DMS 273 (cell line): ENCODE measurements at regions not wholly inside any gene's neighbourhood (a gene's known extent, or its start where the extent isn't known, plus 50 kb on each side); places are given as distances from the start of the nearest gene placed in this dataset.

Experiments
- DNase-seq: peaks from one replicate; lab custom pipeline; 2025; ENCODE audit not compliant: unreplicated experiment; lab: John Stamatoyannopoulos, UW

DNA sequence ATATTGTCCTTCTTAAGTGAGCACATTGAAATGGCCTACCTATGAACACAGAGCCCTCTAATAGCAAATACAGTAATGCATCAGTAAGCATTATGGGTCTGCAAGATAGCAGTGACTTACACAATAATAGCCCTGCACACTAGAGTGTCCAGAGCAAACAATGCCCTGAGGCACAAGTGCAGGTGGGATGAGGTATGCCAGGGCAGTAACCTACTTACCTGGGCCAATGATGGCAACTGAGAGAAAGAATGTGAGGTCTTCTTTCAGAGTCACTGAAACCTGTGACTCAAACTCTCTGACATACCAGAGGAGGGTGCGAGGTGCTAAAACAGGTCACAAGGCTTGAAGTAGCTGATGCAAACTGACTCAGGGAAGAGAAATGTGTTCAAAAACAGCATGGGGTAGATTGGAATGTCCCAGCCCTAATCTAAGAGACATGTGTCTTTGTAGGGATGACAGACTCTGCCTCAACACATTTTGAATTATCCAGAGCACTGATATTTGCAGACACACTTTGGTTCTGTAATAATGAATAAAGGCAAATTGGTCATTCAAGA lies 168.5 kb upstream of the RUNX1 start:
- no peak for DNase-seq

DNA sequence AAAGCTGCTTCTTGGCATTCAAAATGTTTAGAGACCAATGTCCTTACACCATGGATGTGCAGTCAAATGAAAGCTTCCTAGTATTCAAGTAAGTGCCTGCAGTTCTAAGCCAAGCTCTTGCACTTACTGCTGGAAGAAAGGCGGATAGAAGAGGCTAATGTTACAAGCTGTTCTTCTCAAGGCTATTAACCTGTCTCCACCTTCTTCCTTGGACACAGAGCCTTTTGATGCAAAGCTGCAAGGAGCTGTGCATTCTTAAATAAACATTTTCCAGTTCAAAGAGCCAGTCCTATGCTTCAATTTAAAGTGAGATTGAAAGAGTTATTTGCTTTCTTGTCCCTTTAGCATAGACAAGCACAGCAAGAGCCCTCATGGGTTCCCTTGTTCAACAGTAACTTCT lies 167.9 kb upstream of the RUNX1 start:
- no peak for DNase-seq

DNA sequence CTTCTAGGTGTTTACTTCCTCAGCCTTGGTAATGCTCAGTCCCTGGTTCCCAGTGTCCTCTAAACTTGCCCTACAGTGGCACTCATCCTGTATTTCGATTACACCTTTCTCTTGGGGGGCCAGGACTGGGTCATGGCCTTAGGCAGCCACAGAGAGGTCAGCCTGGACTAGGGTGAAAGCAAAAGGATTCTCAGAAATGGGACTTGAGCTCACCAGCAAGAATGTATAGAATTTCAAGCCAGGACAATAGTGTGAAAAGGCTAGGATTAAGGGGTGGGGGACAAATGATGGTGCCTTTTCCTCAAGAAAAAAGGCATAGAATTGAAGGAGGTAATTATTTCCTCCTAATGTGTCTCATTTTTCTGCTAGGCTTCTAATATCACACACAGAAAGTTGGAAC lies 166.8 kb upstream of the RUNX1 start:
- DNase-seq, result no peak

DNA sequence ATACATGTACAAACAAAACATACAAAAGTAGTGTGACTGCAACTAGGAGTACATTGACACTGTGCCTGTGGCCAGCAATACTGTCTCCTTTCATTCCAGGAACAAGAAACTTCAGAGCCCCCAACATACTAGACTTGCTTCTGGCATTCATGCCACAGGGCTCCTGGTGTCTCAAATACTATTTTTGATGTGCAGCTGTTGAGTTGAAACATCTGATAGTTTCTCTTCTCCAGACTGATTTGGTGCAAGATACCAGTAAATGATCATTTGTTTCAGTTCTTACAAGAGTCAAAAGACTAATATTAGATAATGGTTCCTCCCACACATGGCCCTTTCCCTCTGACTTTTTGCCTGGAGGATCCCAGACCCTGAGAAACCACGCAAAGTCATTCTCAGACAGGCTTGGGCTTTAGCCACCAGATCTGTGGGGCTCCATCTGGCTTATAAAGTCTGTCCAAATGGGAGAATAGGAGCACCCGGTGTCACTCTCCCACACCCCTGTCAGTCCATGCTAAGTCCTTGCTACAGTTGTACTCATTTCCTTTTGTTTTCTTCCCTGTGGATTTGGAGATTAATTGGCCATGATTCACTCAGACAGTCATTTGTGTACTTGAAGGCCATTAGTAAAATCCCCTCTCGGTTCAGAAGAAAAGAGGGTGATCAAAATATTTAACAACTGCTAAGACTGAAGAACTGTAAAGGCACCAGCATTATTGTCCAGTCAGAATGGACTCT lies 163.5 kb upstream of the RUNX1 start:
- DNase-seq, result peak; percentile 32

DNA sequence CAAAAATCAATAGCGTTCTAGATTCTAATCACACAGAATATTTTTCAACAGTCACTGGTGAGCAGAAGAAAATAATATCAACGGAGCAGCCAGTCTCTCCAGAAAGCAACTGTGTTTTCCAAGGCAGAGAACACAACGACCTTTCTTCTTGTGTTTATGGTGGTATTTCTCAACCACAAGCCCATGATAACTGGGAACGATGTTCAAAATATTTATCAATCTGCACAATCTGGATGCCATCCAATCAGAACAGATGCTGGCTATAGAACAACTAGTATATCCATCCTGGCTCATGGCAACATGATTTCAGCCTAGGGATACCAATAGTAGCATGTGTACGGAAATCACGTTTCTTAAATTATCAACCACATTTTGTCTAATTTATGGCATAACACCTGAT lies 162.7 kb upstream of the RUNX1 start:
- peak; percentile 58 for DNase-seq

DNA sequence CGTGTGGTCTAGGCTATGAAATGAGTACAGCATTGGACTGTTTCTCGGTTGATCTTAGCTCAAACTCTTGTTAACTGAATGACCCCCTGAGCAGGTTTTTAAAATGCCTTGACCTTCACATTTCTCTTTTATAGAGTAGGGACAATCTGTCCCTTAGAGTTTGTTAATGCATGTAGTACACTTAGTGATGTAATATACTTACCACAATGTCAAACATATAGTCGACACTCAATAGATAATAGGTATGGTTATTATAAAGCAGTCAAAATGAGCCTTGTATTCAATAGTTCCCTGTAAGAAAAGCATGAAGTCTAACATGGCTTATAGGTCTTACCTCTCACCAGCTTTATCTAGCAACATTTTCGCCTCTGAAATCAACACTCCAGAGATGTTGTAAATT lies 161.0 kb upstream of the RUNX1 start:
- no peak for DNase-seq

DNA sequence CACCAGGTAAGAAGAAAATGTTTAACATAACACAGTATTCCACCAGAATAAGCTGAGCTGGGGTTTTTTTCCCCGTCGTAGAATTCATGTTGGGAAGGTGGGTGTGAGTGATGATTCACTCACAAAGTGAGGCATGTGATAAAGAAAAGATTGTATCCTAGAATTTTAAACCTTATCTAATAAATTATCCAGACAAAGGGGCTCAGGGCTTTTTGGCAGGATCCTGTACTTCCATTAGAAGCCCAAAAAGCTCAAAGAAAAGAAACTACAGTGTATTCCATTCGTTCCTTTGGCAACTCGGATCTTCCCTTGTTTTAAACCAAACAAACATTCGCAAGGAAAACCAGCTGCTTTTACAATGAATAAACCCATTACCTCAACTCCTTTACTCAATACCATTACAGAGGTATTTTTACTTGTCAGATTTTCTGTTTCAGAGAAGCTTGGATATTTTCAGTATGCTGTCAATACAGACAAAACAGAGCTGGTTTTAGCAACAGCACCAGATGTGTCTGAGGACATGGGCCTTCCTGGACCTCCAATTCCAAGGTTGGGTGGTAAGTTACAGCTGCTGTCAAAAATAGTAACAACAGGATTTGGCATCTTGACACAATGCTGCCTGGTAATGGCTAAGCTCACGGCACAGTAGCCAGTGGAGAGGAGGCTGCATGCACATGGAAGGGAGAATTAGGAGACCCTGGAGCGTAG lies 159.9 kb upstream of the RUNX1 start:
- DNase-seq, result no peak

DNA sequence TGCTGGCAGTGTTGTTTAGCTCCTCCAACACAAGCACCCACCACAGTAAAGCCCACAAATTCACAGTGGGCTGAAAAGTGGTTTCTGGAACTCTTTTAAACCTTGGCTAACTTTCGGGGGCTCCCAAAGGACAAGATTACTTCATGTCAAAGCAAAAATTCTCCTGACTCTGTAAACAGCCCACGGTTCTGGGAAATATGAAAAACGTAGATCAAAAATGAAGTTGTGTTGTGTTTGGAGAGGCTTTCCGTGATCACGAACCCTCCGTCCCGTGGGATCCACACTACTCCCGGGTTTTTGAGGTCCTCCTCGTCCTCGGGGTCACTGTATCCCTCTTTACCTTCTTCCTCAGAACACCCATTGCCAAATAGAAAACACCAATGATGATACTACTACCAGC lies 159.0 kb upstream of the RUNX1 start:
- no peak for DNase-seq

DNA sequence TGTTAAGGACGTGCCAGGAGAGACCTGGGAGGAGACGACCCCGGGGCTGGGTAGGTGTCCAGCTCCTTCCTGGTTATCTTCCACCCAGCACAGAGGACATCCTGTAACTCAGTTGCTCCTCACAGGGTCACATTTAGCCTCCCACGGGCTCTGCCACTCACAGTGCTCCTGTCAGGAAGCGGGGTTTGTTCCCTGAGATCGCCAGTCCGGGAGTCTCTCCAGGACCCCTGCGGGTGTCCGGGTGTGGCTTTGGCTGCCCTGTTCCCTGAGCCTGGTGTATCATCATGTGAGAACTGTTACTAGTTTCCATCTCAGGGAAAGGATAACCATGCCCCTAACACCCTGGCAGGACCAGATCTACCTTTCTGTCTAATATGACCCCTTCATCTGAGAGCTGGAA lies 158.2 kb upstream of the RUNX1 start:
- no peak for DNase-seq

DNA sequence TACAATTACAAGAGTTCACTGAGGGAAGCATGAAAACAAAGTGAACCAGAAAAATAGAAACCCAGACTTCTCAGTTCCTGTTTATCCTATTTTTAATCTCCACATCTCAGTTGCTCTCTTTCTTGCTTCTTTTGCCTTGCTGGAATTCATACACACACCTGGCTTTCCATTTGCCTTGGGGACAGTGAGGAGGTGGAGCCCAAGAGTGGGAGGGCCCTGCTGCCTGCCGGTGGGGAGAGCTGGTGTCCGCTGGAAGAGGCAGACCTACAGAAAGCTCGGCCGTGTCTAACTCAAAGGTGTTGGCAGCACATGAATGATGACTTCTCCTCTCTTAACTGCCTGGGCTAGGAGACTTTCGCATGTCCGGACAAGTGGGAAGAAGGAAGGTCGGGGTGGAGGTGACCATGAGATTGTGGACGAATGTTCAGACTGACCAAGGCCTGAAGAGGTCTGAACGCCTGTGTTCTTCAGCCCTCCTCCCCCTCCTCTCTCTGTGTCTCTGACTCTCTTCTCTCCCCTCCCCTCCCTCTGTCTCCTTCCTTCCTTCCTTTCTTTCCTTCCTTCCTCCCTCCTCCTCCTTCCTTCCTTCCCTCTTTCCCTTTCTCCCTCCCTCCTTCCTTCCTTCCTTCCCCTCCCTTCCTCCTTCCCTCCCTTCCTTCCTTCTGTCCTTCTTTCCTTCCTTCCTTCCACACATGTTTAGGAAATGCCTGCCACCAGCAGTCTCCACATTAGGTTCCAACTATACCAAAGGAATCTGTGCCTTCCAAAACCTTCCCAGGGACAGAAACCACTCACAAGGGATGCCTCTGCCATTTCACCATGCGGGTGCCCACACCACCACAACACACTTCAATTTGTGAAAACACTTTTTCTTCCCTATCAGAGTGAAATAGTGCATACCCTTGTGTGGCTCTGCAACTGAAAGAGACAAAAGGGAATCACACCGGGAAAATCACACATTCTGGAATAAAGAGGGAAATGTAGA lies 157.3 kb upstream of the RUNX1 start:
- DNase-seq, result peak; percentile 9

DNA sequence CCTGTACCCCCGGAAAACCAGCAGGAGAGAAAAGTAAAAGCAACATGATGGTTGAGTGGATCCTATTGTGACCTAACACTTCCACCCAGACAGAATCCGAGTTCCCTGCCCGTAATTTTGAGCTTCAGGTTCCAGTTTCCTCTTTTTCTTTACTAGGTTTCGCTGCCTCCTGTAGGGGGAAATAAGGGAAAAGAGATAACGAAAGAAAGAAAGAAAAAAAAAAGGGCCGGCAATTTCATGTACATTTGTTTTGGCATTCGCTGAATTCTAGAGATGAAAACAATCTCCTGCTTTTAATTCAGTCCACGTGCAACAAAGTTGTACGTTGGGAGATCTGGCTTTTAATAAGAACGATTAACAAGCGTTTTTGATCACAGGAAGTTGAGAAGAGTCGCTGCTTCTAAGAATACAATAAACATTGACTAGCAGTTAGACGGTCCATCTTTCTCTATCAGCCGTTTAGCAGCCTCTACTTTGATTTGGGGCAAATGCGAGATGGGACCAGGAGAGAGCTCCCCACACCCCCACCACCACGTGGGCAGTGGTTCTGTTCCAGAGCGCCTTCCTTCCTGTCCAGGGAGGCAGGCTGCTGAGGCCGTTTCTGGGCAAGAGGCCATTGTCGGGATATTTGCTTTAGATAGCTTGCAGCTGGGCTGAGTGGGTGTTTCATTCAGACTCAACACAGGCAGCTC lies 155.9 kb upstream of the RUNX1 start:
- DNase-seq, result peak; percentile 53

DNA sequence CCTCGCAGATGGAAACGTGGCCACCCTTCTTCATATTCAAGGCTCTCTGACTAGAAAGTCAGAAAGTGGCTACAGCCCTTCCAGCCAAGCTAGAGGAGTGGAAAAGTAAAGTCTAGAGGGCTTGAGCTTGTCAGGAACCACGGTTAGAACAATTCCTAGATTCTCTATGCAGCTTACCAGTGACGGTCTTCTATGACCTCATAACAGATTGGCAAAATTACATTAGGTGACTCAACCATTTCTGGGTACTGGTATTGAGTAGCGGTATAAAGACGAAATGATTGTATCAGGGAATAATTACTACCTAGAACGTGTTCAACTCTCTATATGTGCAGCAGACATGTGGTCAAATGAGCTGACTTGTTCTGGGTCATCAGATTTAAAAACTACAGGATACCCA lies 155.0 kb upstream of the RUNX1 start:
- DNase-seq, result no peak

DNA sequence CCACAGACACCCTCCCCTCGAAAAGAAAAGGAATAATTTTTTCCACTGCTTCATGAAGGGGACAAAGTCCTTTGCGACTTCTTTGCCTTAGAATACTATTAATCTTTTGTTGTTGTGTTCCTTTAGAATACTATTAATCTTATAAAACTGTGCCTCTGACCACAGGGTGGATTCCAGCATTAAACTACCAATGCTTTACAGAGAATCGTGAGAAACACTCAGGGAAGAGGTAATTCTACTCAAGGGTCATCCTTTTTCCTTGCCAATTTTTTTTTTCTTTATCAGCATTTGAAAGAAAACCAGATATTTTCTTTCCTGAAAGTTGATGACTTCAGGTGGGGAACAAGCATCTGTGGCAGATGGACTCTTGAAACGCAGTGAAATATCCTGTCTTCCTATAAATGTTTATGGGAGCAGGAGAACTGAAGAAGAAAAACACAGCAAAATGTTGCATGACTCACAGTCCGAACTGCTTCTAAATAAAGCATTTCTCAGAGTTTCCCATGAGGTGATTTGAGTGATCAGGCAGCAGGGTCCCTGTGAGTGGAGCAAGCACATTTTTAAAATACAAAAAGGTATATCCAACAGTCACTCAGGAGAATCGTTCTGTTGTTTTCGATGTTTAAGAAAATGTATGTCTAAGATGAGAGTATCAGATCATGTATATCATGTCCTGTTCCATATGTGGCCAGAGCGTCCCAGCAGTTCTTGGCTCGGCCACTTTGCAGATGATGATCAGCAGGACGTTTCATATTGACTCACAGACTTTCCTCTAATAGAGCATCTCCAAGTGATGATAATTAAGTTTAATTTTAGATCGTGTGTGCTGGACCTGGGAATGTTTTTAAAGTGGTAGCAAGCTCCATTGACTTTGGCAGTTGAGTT lies 154.2 kb upstream of the RUNX1 start:
- DNase-seq, result peak; percentile 8

DNA sequence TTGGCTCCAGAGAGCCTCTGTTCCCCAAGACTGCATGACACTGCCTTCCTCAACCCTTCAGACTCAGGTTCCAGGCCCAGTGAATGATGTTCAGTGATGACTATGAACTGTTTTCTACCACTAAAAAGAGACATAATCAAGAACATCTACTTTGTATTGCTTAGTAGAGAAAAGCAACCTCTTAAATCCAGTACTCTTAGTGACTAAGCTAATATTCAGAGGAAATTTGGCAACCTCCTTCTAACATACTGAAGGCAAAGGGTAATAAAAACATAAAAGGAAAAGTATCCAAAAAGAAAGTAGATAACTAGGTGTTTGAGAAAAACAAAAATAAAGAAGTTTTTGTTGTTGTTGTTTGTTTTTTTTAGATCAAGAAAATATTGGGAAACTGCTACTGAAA lies 153.3 kb upstream of the RUNX1 start:
- no peak for DNase-seq

DNA sequence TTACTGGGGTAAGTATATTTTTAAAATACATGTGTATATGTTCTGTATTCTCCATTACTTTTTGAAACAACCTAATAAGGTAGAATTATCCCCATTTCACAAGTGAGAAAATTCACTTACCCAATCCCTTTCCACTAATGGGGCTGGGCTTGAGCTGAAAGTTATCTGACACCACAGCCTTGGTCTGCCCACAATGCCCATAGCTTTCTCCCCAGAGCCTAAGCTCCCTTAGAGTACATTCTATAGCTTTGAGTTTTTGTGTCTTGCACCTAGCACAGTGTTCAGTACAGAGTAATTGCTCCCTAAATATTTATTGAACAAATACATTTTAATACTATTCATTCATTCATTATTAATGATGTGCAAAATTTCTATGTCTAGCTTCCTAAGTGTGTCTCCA lies 152.7 kb upstream of the RUNX1 start:
- no peak for DNase-seq

DNA sequence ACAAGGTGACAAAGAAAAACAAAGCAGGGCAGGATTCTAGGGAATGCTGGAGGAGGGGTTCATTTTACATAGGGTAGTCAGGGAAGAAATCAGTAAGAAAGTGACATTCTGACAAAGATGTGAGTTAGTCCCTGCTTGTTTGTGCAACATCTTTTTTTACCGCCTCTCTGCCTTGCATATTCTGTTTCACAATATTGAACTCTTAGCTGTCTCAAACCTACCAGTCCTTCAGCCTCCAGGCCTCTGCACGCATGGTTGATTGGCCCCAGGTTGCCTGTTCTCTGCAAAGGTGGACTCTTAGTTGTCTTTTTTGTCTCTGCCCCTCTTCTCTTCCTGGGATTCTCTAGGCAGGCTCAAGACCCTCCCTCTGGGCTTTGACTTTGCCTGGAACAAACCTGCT lies 152.2 kb upstream of the RUNX1 start:
- DNase-seq, result no peak

DNA sequence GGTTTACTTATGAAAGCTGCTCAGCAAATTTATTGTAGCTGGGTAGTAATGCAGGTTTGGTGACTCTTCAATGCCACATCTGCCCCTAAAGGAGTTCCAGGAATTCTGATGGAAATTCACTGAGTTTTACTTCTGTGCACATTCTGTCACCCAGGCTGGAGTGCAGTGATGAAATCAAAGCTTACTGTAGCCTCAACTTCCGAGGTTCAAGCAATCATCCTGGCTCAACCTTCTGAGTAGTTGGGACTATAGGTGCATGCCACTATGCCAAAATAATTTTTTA lies 150.6 kb upstream of the RUNX1 start:
- DNase-seq, result no peak

DNA sequence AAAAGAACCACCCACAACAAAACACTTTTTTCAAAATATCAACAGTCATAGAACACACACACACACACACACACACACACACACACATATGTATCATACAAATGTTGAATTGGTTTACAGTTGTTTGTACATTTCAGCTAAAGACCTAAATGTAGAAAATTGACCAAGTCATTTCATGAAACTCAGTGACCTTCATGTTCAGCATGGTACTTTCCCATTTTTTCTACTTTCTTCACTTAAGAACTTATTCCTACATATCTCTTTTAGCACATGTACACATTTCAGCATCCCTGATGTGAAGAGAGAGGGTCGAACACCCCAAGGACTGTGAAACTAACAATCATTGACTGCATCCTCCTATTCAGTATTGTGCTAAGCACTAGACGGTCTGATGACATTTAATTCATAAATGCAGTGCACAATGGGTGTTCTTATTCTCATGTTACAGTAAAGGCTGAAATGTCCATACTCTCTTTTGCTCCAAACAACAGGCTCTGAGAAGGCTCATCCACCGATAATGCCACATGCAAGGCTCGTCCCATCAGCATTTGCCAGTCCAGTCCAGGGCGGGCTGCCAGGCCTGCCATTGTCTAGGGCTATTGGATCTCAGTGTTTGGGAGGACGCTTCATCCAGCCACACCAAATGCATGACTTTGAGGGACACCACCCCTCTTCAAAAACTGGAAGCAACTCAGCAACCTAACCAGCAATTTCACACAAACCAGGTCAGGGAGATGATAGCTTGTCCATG lies 150.1 kb upstream of the RUNX1 start:
- no peak for DNase-seq

DNA sequence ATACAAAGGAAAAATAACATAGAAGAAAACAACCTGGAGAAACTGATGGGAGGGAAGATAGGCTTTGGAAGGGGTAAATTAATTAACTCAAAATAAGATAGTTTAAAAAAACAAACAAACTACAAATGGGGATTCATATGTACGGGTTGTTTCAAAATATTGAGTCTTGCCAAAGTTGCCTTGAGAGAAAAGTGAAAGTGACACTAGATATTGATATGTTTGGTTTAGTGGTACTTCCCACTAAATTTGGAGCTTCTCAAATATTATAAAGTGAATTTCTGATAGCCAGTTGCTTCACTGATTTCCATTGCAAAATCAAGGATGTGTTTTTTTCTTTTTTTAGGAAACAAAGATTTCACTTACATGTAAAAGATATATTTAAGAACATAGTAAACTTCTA lies 149.5 kb upstream of the RUNX1 start:
- DNase-seq, result no peak
